Frontal cortex (tissue), 3 donors: ENCODE measurements at regions not wholly inside any gene's neighbourhood (a gene's known extent, or its start where the extent isn't known, plus 50 kb on each side); places are given as distances from the start of the nearest gene placed in this dataset.
A peak's percentile ranks its signal among the peaks of the same experiment; 100 is the strongest.
"Not testable (repeated sequence)": the region's sequence is repeated elsewhere in the genome, so short reads cannot be mapped to it uniquely, and the experiment has no call there.

Source experiments
- DNase-seq, 2 donors: peaks; one replicate each; pipeline ENCODE4 v3.0.0; 2012; ENCODE audit warnings: low spot score in 2 of 2
- FAIRE-seq: peaks from 2 replicates; lab custom pipeline; 2012; peaks lifted over from hg19 to GRCh38; lab: Jason Lieb, UNC
- donor health status: control.
- donor health status: control.
- donor health status: control.

GRCh38 chr4:79575709-79576428 is 167.8 kb upstream of the GK2 start:
- FAIRE-seq: no peak
- DNase-seq: no peak

- no peak for DNase-seq
- FAIRE-seq: no peak
Measured at GRCh38 chr4:79574741-79575451, 166.9 kb upstream of the GK2 start.

- FAIRE-seq: no peak
- DNase-seq: no peak
Measured at GRCh38 chr4:79563219-79563618, 155.2 kb upstream of the GK2 start.

GRCh38 chr4:79561751-79562150 is 153.7 kb upstream of the GK2 start:
- FAIRE-seq: no peak

GRCh38 chr4:79559398-79559797 is 151.4 kb upstream of the GK2 start:
- FAIRE-seq, DNase-seq: not testable (repeated sequence)

More at GRCh38 chr4:79561751-79562150, 153.7 kb upstream of the GK2 start:
- DNase-seq: no peak

- DNase-seq (no peak), FAIRE-seq (no peak)
Measured at GRCh38 chr4:79552311-79552710, 144.3 kb upstream of the GK2 start.

- no peak for DNase-seq
- no peak for FAIRE-seq
Measured at GRCh38 chr4:79551555-79551954, 143.5 kb upstream of the GK2 start.

- no peak for FAIRE-seq
Measured at GRCh38 chr4:79547851-79548250, 139.8 kb upstream of the GK2 start.

GRCh38 chr4:79545292-79545691 is 137.3 kb upstream of the GK2 start:
- DNase-seq: not testable (repeated sequence)

More at GRCh38 chr4:79547851-79548250, 139.8 kb upstream of the GK2 start:
- DNase-seq: no peak

GRCh38 chr4:79540143-79540542 is 132.1 kb upstream of the GK2 start:
- DNase-seq (no peak), FAIRE-seq (no peak)

More at GRCh38 chr4:79545292-79545691, 137.3 kb upstream of the GK2 start:
- FAIRE-seq: not testable (repeated sequence)

GRCh38 chr4:79535516-79535915 is 127.5 kb upstream of the GK2 start:
- DNase-seq (no peak), FAIRE-seq (peak; percentile 99)

- DNase-seq: no peak
- FAIRE-seq: no peak
Measured at GRCh38 chr4:79528241-79528706, 120.2 kb upstream of the GK2 start.

- FAIRE-seq (no peak), DNase-seq (no peak)
Measured at GRCh38 chr4:79526641-79527565, 118.9 kb upstream of the GK2 start.

- FAIRE-seq: peak; percentile 26
Measured at GRCh38 chr4:79516114-79516513, 108.1 kb upstream of the GK2 start.

GRCh38 chr4:79514621-79515329 is 106.7 kb upstream of the GK2 start:
- no peak for DNase-seq
- FAIRE-seq: no peak

More at GRCh38 chr4:79516114-79516513, 108.1 kb upstream of the GK2 start:
- DNase-seq: no peak

GRCh38 chr4:79513576-79513975 is 105.5 kb upstream of the GK2 start:
- DNase-seq (no peak), FAIRE-seq (no peak)

GRCh38 chr4:79512363-79512762 is 104.3 kb upstream of the GK2 start:
- no peak for DNase-seq

GRCh38 chr4:79502081-79502480 is 94.1 kb upstream of the GK2 start:
- DNase-seq (no peak), FAIRE-seq (no peak)

More at GRCh38 chr4:79512363-79512762, 104.3 kb upstream of the GK2 start:
- FAIRE-seq: no peak

- FAIRE-seq: no peak
Measured at GRCh38 chr4:79498282-79498681, 90.3 kb upstream of the GK2 start.

More at GRCh38 chr4:79498282-79498681, 90.3 kb upstream of the GK2 start:
- DNase-seq: no peak
